ENCODE measurements at regions not wholly inside any gene's neighbourhood (a gene's known extent, or its start where the extent isn't known, plus 50 kb on each side); places are given as distances from the start of the nearest gene placed in this dataset.

GRCh38 chr18:75529394-75529793 is 101.9 kb upstream of the SMIM21 start:
- TF ChIP-seq, protein P1, sequence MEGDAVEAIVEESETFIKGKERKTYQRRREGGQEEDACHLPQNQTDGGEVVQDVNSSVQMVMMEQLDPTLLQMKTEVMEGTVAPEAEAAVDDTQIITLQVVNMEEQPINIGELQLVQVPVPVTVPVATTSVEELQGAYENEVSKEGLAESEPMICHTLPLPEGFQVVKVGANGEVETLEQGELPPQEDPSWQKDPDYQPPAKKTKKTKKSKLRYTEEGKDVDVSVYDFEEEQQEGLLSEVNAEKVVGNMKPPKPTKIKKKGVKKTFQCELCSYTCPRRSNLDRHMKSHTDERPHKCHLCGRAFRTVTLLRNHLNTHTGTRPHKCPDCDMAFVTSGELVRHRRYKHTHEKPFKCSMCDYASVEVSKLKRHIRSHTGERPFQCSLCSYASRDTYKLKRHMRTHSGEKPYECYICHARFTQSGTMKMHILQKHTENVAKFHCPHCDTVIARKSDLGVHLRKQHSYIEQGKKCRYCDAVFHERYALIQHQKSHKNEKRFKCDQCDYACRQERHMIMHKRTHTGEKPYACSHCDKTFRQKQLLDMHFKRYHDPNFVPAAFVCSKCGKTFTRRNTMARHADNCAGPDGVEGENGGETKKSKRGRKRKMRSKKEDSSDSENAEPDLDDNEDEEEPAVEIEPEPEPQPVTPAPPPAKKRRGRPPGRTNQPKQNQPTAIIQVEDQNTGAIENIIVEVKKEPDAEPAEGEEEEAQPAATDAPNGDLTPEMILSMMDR (IDR thresholded peaks at IDR 0.05): no peak
- no peak for TF ChIP-seq POLR2A (IDR thresholded peaks at IDR 0.05)
